ENCODE measurements at regions not wholly inside any gene's neighbourhood (a gene's known extent, or its start where the extent isn't known, plus 50 kb on each side); places are given as distances from the start of the nearest gene placed in this dataset.

DNA sequence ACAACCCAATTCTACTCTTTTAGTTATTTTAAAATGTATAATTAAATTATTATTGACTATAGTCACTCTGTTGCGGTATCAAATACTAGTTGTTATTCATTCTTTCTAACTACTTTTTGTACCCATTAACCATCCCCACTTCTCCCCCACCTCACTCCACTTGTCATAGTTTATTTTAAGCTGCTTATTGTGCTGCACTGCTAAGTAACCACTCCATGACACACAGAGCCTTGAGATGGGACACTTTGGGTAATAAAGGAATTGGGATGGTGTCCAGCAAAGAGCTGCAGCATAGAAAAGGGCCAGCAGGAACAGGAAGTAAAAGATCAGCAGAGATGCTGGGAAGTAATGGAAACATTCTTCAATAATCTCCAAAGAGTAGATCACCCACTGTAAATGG, 123.0 kb downstream of the RPS29 start:
- Mint-ChIP-seq H3K36me3 (no peaks in the 10 kb centered on the region), H3K4me3 (no peak overlapping the region), H3K27ac (no peak overlapping the region), H3K4me1 (no peaks in the 10 kb centered on the region), H3K9me3 (peaks cover 0 to 1% (median 0%) of the 10 kb centered on the region in 7 donors), H3K27me3 (ENCODE audit: low read depth in 3 of 3) (peaks cover 0 to 1% (median under 1%) of the 10 kb centered on the region in 3 donors)
- H3K79me2 ChIP-seq (ENCODE audit: insufficient read depth, low read length), result no peaks in the 10 kb centered on the region
- WGBS (ENCODE audit: insufficient coverage), result no CpG with 5 or more reads among the region's 1 CpG
- no peak overlapping the region for H3K27ac ChIP-seq (ENCODE audit: low read depth in 1 of 2, low read length in 2 of 2)
- no peak overlapping the region for H3K4me3 ChIP-seq (replicated peaks in 1 of 3; ENCODE audit: low read depth in 2 of 3, low read length in 3 of 3)
- no peak overlapping the region for H3K9ac ChIP-seq (ENCODE audit: insufficient read depth, low read length, poor library complexity, severe bottlenecking)
- H2AFZ ChIP-seq (ENCODE audit: insufficient read depth, low read depth, low read length, poor library complexity, severe bottlenecking), result no peak overlapping the region
- no peaks in the 10 kb centered on the region for H3K27me3 ChIP-seq (ENCODE audit: control insufficient read depth in 2 of 2, insufficient read depth in 2 of 2, low read length in 2 of 2)
- no peak overlapping the region for H3K4me2 ChIP-seq (replicated peaks; ENCODE audit: extremely low read depth, low read length, poor library complexity, severe bottlenecking)
- no peaks in the 10 kb centered on the region for H3K9me3 ChIP-seq (replicated peaks in 1 of 2; ENCODE audit: control insufficient read depth in 1 of 2, insufficient read depth in 1 of 2, low read length in 2 of 2)
- H3K4me1 ChIP-seq (ENCODE audit: control insufficient read depth in 1 of 2, insufficient read depth in 2 of 2, low read length in 2 of 2), result no peaks in the 10 kb centered on the region
- intact Hi-C loops (cut with micrococcal nuclease), result loop anchor here in 1 of 2 donors (5.0 kb wide), 1 partner anchor 304 kb away; the partner anchor contains the start of gene KLHDC2
- H3K36me3 ChIP-seq (replicated peaks in 1 of 2; ENCODE audit: control insufficient read depth in 1 of 2, insufficient read depth in 2 of 2, low read length in 2 of 2), result no peaks in the 10 kb centered on the region
- no peak for DNase-seq
- H4K20me1 ChIP-seq (ENCODE audit: insufficient read depth, low read length), result no peaks in the 10 kb centered on the region
- TF ChIP-seq, protein P1, sequence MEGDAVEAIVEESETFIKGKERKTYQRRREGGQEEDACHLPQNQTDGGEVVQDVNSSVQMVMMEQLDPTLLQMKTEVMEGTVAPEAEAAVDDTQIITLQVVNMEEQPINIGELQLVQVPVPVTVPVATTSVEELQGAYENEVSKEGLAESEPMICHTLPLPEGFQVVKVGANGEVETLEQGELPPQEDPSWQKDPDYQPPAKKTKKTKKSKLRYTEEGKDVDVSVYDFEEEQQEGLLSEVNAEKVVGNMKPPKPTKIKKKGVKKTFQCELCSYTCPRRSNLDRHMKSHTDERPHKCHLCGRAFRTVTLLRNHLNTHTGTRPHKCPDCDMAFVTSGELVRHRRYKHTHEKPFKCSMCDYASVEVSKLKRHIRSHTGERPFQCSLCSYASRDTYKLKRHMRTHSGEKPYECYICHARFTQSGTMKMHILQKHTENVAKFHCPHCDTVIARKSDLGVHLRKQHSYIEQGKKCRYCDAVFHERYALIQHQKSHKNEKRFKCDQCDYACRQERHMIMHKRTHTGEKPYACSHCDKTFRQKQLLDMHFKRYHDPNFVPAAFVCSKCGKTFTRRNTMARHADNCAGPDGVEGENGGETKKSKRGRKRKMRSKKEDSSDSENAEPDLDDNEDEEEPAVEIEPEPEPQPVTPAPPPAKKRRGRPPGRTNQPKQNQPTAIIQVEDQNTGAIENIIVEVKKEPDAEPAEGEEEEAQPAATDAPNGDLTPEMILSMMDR (IDR thresholded peaks at IDR 0.05), result no peak

DNA sequence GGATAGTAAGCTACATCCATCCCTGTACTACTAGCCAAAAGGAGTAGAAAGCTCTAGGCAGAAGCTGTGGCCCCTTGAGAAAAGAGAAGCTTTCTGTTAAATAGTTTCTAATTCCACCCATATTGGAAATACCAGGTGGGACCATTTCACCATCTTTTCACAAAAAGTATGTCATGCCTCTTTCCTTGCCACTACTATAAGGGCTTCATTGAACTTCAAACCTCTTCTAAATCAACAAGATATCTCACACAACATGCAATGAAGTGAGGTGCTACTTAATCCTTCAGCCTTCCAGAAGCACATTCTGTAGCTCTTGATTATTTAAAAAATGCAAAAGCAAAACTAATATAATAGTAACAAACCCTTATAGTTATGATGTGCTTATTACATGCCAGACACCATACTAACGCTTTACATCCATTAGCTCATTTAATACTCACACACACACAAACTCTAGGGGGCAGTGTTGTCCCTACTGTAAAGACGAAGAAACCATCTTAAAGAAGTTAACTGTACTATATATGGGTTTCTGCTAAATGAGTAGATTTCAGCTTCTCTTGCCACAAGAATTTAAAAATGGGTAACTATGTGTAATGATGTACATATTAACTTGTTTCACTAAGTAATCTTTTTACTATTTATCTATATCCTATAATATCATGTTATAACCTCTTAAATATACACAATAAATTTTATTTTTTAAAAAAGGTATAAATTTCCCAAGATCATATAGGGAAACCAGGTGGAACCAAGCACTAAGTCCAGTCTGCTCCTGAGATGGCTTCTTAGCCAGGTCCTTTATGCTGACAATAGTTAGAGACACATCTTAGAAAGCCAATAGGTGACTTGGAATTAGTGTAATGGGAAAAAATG, 124.4 kb downstream of the RPS29 start:
- Mint-ChIP-seq H3K27me3 (ENCODE audit: low read depth in 3 of 3) (peaks cover 0 to 2% (median 0%) of the 10 kb centered on the region in 3 donors), H3K36me3 (no peaks in the 10 kb centered on the region), H3K27ac (no peak overlapping the region), H3K9me3 (no peaks in the 10 kb centered on the region), H3K4me1 (no peaks in the 10 kb centered on the region), H3K4me3 (no peak overlapping the region)
- no peaks in the 10 kb centered on the region for H3K9me3 ChIP-seq (replicated peaks in 1 of 2; ENCODE audit: control insufficient read depth in 1 of 2, insufficient read depth in 1 of 2, low read length in 2 of 2)
- H2AFZ ChIP-seq (ENCODE audit: insufficient read depth, low read depth, low read length, poor library complexity, severe bottlenecking), result no peak overlapping the region
- no peaks in the 10 kb centered on the region for H4K20me1 ChIP-seq (ENCODE audit: insufficient read depth, low read length)
- TF ChIP-seq, protein P1 (IDR thresholded peaks at IDR 0.05), result peak; percentile 72
- no peaks in the 10 kb centered on the region for H3K27me3 ChIP-seq (ENCODE audit: control insufficient read depth in 2 of 2, insufficient read depth in 2 of 2, low read length in 2 of 2)
- no peaks in the 10 kb centered on the region for H3K79me2 ChIP-seq (ENCODE audit: insufficient read depth, low read length)
- no peak overlapping the region for H3K9ac ChIP-seq (ENCODE audit: insufficient read depth, low read length, poor library complexity, severe bottlenecking)
- no CpG with 5 or more reads among the region's 2 CpGs for WGBS (ENCODE audit: insufficient coverage)
- DNase-seq, result peak; percentile 35 to 60 (median 47)
- H3K4me2 ChIP-seq (replicated peaks; ENCODE audit: extremely low read depth, low read length, poor library complexity, severe bottlenecking), result no peak overlapping the region
- no peaks in the 10 kb centered on the region for H3K36me3 ChIP-seq (replicated peaks in 1 of 2; ENCODE audit: control insufficient read depth in 1 of 2, insufficient read depth in 2 of 2, low read length in 2 of 2)
- no peak overlapping the region for H3K4me3 ChIP-seq (replicated peaks in 1 of 3; ENCODE audit: low read depth in 2 of 3, low read length in 3 of 3)
- no peak overlapping the region for H3K27ac ChIP-seq (ENCODE audit: low read depth in 1 of 2, low read length in 2 of 2)
- intact Hi-C loops (cut with micrococcal nuclease), result loop anchor here in 1 of 2 donors (5.0 kb wide), 1 partner anchor 306 kb away; the partner anchor contains the start of gene KLHDC2
- H3K4me1 ChIP-seq (ENCODE audit: control insufficient read depth in 1 of 2, insufficient read depth in 2 of 2, low read length in 2 of 2), result no peaks in the 10 kb centered on the region
